ENCODE measurements at regions not wholly inside any gene's neighbourhood (a gene's known extent, or its start where the extent isn't known, plus 50 kb on each side); places are given as distances from the start of the nearest gene placed in this dataset.

GRCh38 chr2:168350380-168350779, 103.0 kb upstream of the STK39 start:
- H3K23ac ChIP-seq (ENCODE audit: insufficient read length): no peak overlapping the region
- no peak overlapping the region for H3K14ac ChIP-seq (ENCODE audit: insufficient read length)
- H3K18ac ChIP-seq (ENCODE audit: extremely low read depth, low read length): no peak overlapping the region
- H2BK5ac ChIP-seq (ENCODE audit: low read depth, low read length): no peak overlapping the region
- peaks cover 0 to 7% (median 4%) of the 10 kb centered on the region in 4 experiments; a peak in 5 of 7 replicates for H3K4me1 ChIP-seq (replicated peaks in 1 of 4; ENCODE audit: control insufficient read depth in 3 of 4, insufficient read depth in 4 of 4, low read length in 3 of 4)
- H3K27ac ChIP-seq (ENCODE audit: low read depth, low read length): no peak overlapping the region
- H3K4me3 ChIP-seq (ENCODE audit: extremely low read depth in 1 of 4, insufficient read depth in 2 of 4, low read depth in 3 of 4, low read length in 4 of 4): no peak overlapping the region
- no peaks in the 10 kb centered on the region for H3K79me2 ChIP-seq (ENCODE audit: control insufficient read depth in 1 of 2, insufficient read depth in 2 of 2, low read length in 2 of 2)
- TF ChIP-seq POLR2A (IDR thresholded peaks at IDR 0.05; ENCODE audit: control extremely low read depth in 1 of 2, low read depth in 2 of 2, low read length in 2 of 2) (no peak), CEBPB (IDR thresholded peaks at IDR 0.05; ENCODE audit: low read depth, low read length) (no peak), PHF8 (conservative IDR thresholded peaks at IDR 0.05; ENCODE audit: low read depth, low read length) (no peak), JUN (IDR thresholded peaks at IDR 0.05; ENCODE audit: low read depth, low read length) (no peak), SIRT6 (IDR thresholded peaks at IDR 0.05; ENCODE audit: low read length) (no peak), TEAD4 (IDR thresholded peaks at IDR 0.05; ENCODE audit: low read depth, low read length) (no peak), RBBP5 (IDR thresholded peaks at IDR 0.05; ENCODE audit: borderline replicate concordance, low read depth, low read length) (no peak), CREB1 (IDR thresholded peaks at IDR 0.05) (no peak), HDAC6 (IDR thresholded peaks at IDR 0.05; ENCODE audit: low read depth, low read length) (no peak), NANOG (IDR thresholded peaks at IDR 0.05; ENCODE audit: insufficient read depth, low read depth, low read length, poor library complexity, severe bottlenecking) (no peak), KDM5A (IDR thresholded peaks at IDR 0.05; ENCODE audit: low read length) (no peak), EGR1 (IDR thresholded peaks at IDR 0.05; ENCODE audit: borderline replicate concordance, low read depth, low read length) (no peak), BACH1 (IDR thresholded peaks at IDR 0.05; ENCODE audit: low read length) (no peak), ATF2 (IDR thresholded peaks at IDR 0.05; ENCODE audit: low read length) (no peak)
- H3K36me3 ChIP-seq (ENCODE audit: control insufficient read depth in 2 of 4, insufficient read depth in 4 of 4, low read length in 3 of 4): 0 out of 8 replicates have a peak, but pooled peaks cover 0 to 3% (median 0%) of the 10 kb centered on the region in 4 experiments
- no peak overlapping the region for H2AK5ac ChIP-seq (ENCODE audit: low read depth, low read length)
- CTCF ChIA-PET (ENCODE audit: partially characterized antibody): interaction anchor here (0.6 to 1.3 kb wide), 2 partner anchors 189 to 207 kb away, joined by 4 read pairs; no protein-coding TSS in a partner anchor
- DNase-seq (ENCODE audit: low read depth in 1 of 2, low spot score in 2 of 2): no peak
- POLR2A ChIA-PET (ENCODE audit: partially characterized antibody): no interaction called here
- H2AFZ ChIP-seq (ENCODE audit: low read length): no peak overlapping the region
- H3K79me1 ChIP-seq (ENCODE audit: low read depth, low read length): no peaks in the 10 kb centered on the region
- no peak overlapping the region for H3K9ac ChIP-seq (replicated peaks in 1 of 4; ENCODE audit: extremely low read depth in 1 of 4, low read depth in 3 of 4, low read length in 3 of 4)
- H3K9me3 ChIP-seq (ENCODE audit: insufficient read depth in 2 of 2, low read depth in 1 of 2, low read length in 1 of 2): peaks cover 9 to 10% of the 10 kb centered on the region in 2 experiments; a peak in 3 of 4 replicates
- no peak overlapping the region for H2BK12ac ChIP-seq (ENCODE audit: low read depth, low read length)
- H4K20me1 ChIP-seq (replicated peaks in 1 of 2; ENCODE audit: control insufficient read depth in 1 of 2, insufficient read depth in 2 of 2, low read length in 2 of 2): no peaks in the 10 kb centered on the region
- no peak overlapping the region for H4K91ac ChIP-seq (replicated peaks; ENCODE audit: insufficient read length, low read length)
- no peak overlapping the region for H3K56ac ChIP-seq (replicated peaks; ENCODE audit: insufficient read length, low read depth, low read length)
- H3K4ac ChIP-seq (replicated peaks; ENCODE audit: insufficient read length, low read depth, low read length): no peak overlapping the region
- 91% methylated on average over 2 of the region's 2 CpGs; no CpG with 5 or more reads in 1 of the 2 experiments for WGBS, 2 experiments (ENCODE audit: extremely low coverage in 1 of 2, insufficient coverage in 1 of 2, insufficient read length in 1 of 2, insufficient replicate concordance in 2 of 2, low coverage in 1 of 2, low lambda C conversion rate in 2 of 2, missing lambda C conversion rate in 1 of 2)
- H2BK15ac ChIP-seq (ENCODE audit: low read length): no peak overlapping the region
- H3K4me2 ChIP-seq (ENCODE audit: insufficient read depth in 1 of 2, low read depth in 2 of 2, low read length in 2 of 2): no peak overlapping the region
- no peak for FAIRE-seq
- peaks cover 3% of the 10 kb centered on the region; the same call in 1 of the 2 replicates for H3K23me2 ChIP-seq (ENCODE audit: low read depth, low read length)
- H3K27me3 ChIP-seq (replicated peaks in 1 of 4; ENCODE audit: control insufficient read depth in 3 of 4, extremely low read depth in 1 of 4, insufficient read depth in 3 of 4, low read length in 3 of 4): no peaks in the 10 kb centered on the region
- no peak overlapping the region for H4K8ac ChIP-seq (ENCODE audit: extremely low read depth, insufficient read depth, low read length)
- H2BK20ac ChIP-seq (ENCODE audit: low read length): no peak overlapping the region
- no peak overlapping the region for H2BK120ac ChIP-seq (replicated peaks; ENCODE audit: low read depth, low read length)
- no peak overlapping the region for H4K5ac ChIP-seq (ENCODE audit: insufficient read length, low read depth, low read length)
